ENCODE measurements at regions not wholly inside any gene's neighbourhood (a gene's known extent, or its start where the extent isn't known, plus 50 kb on each side); places are given as distances from the start of the nearest gene placed in this dataset.
"Not testable (repeated sequence)": the region's sequence is repeated elsewhere in the genome, so short reads cannot be mapped to it uniquely, and the experiment has no call there.

DNA sequence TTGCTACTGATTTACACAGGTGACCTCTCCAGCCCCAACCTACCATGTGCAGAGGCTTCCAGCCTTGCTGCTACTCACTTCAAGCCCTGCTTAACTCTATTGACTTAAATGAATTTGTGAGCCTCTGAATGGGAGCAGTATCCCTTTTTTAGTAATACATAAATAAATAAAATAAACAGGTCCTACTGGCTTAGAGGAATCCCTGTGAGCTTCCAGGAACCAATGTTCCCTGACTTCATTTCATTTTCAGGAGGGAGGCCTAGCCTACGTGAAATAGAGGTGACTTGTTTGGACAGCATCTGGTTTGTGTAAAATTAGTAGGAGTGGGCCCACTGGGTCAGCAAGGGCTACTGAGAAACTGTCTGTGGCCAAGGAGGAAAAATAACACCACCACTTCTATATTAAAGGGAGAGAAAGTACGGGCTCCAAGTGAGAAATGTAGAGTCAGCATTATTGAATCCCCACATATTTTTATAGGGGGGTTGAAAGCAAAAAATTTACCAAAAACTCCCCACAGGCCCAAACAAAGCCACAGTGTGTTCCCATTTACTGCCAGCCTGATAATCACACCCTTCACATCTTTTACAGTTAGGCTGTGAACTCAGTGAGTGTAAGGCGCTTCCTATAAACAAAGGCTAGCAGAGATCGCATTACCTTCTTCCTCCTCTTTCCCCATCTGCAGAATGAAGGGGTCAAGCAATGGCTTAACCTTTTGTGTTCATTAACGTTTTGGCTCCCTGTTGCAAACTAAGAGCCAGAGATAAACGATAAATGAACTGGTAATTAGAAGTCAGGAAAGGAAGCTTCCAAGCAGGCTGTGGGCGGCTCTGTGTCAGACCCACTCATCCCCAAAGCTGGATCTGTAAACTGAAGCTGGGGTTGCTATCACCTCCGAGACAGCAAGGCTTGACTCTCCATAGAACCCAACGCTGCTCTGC, 138.8 kb upstream of the LIFR start:
- TF ChIP-seq CTCF (IDR thresholded peaks at IDR 0.05; ENCODE audit: low read depth, low read length) = no peak
- no peak for DNase-seq (ENCODE audit: extremely low read depth, low read depth)

GRCh38 chr5:38697013-38697412, 140.6 kb upstream of the LIFR start:
- no peak for DNase-seq (ENCODE audit: extremely low read depth, low read depth)
- TF ChIP-seq CTCF (IDR thresholded peaks at IDR 0.05; ENCODE audit: low read depth, low read length) = no peak

DNA sequence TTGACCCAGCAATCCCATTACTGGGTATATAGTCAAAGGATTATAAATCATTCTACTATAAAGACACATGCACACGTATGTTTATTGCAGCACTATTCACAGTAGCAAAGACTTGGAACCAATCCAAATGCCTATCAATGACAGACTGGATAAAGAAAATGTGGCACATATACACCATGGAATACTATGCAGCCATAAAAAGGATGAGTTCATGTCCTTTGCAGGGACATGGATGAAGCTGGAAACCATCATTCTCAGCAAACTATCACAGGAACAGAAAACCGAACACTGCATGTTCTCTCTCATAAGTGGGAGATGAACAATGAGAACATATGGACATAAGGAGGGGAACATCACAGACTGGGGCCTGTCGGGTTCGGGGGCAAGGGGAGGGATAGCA, 140.3 kb upstream of the OSMR start:
- not testable (repeated sequence) for DNase-seq (ENCODE audit: extremely low read depth, low read depth)

DNA sequence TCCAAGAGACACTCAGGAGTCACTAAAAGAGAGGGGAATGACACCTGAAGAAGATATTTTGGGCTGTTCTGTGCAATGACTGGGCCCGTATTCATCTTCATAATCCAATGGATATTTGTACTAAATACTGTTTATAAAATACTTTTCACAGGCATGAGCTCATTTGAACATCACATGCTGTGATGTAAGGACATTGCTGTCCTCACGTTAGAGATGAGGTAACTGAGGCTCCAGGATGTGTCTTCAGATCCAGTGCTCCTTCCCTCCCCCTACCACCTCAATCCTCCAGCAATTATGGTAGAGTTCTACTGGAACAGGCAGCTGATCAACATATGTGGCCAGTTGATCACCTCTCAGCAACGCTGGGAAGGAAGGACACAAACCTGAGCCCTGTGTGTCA, 139.4 kb upstream of the OSMR start:
- TF ChIP-seq CTCF (IDR thresholded peaks at IDR 0.05; ENCODE audit: low read depth, low read length) = no peak
- DNase-seq (ENCODE audit: extremely low read depth, low read depth) = no peak

DNA sequence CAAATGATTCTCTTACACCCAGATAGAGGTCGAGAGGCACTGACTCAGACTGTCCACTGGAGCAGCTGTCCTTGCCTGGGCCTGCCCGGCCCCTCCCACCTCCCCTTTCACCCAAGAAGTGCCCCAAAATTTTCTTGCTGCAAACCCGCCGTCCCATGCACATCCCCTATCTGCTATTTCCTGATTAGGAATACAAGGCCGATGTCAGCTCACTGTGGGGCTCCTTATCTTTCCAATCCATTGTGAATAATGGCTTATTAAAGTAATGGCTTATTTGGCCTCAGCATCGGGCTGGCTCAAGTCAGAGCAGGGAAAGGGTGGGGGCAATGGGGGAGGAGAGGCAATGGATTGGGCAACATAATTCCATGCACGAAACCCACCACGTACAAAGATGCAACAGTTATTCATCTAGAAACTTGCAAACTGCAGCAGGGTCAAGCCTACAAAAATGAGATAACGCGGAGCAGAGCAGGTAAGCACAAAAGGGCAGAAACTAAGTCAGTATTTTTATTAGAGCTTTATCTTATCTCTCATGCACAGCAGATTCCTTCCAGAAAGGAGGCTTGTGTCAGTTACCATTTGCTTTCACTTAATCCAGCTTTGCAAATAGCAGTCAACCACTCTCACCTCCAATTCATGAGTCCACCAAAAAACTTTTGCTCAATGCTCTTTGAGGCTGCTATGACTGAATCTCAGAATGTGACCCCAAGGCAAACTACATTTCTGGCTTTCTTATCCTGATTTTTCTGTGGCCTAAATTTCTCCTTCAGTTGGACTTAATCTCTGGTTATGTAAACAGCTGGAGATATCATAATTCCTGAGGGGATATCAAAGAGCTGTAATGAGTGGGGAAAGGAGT, 138.2 kb upstream of the OSMR start:
- no peak for DNase-seq (ENCODE audit: extremely low read depth, low read depth)
- no peak for TF ChIP-seq CTCF (IDR thresholded peaks at IDR 0.05; ENCODE audit: low read depth, low read length)

GRCh38 chr5:38709678-38710306, 136.0 kb upstream of the OSMR start:
- no peak for DNase-seq (ENCODE audit: extremely low read depth, low read depth)
- TF ChIP-seq CTCF (IDR thresholded peaks at IDR 0.05; ENCODE audit: low read depth, low read length) = no peak

- DNase-seq (ENCODE audit: extremely low read depth, low read depth) = no peak
- no peak for TF ChIP-seq CTCF (IDR thresholded peaks at IDR 0.05; ENCODE audit: low read depth, low read length)
These were observed 135.2 kb upstream of the OSMR start for GRCh38 chr5:38710627-38711026.

All from AG09319 (cell line).